Liver (tissue), 8 donors: ENCODE measurements at regions not wholly inside any gene's neighbourhood (a gene's known extent, or its start where the extent isn't known, plus 50 kb on each side); places are given as distances from the start of the nearest gene placed in this dataset.

ENCODE experiments used
- DNase-seq: peaks from one replicate; pipeline ENCODE4 v3.0.0-alpha.2; 2017; ENCODE audit warnings: low spot score
- H3K27ac ChIP-seq, 2 donors: one replicate each; pipeline ENCODE4 v1.7.0; 2013; ENCODE audit warnings: inconsistent platforms in 2 of 2, low read length in 2 of 2, control low read depth in 1 of 2, low read depth in 1 of 2, mild to moderate bottlenecking in 1 of 2
- H3K27me3 ChIP-seq, 4 donors: one replicate each; pipeline versions ENCODE4 v1.6.1 to v1.7.0; 2013; ENCODE audit warnings: low read length in 3 of 4, inconsistent platforms in 1 of 4, mild to moderate bottlenecking in 1 of 4, moderate library complexity in 1 of 4; ENCODE audit not compliant: control insufficient read depth in 4 of 4, insufficient read depth in 4 of 4
- H3K36me3 ChIP-seq, 4 donors: one replicate each; pipeline versions ENCODE4 v1.6.1 to v1.7.0; 2013; ENCODE audit warnings: low read length in 3 of 4, mild to moderate bottlenecking in 3 of 4, low read depth in 1 of 4, moderate library complexity in 1 of 4; ENCODE audit not compliant: control insufficient read depth in 4 of 4, insufficient read depth in 3 of 4
- H3K4me1 ChIP-seq, 4 donors: one replicate each; pipeline versions ENCODE4 v1.6.1 to v1.7.0; 2013; ENCODE audit warnings: low read length in 3 of 4, mild to moderate bottlenecking in 3 of 4, moderate library complexity in 1 of 4; ENCODE audit not compliant: control insufficient read depth in 4 of 4, insufficient read depth in 4 of 4
- H3K4me3 ChIP-seq, 3 donors: one replicate each; pipeline versions ENCODE4 v1.6.1 to v1.7.0; 2013; ENCODE audit warnings: low read length in 3 of 3, control low read depth in 1 of 3, low read depth in 1 of 3, mild to moderate bottlenecking in 1 of 3
- H3K9ac ChIP-seq, 2 donors: one replicate each; pipeline ENCODE4 v1.7.0; 2013; ENCODE audit warnings: low read length in 2 of 2, mild to moderate bottlenecking in 2 of 2, moderate library complexity in 2 of 2, control low read depth in 1 of 2, low read depth in 1 of 2
- H3K9me3 ChIP-seq, 4 donors: one replicate each; pipeline versions ENCODE4 v1.6.1 to v1.7.0; 2013; ENCODE audit warnings: low read length in 3 of 4; ENCODE audit not compliant: control insufficient read depth in 4 of 4
- EGR1 ChIP-seq, 2 donors: IDR thresholded peaks; 2 replicates each; pipeline ENCODE4 v1.6.1; 2016 to 2018; ENCODE audit warnings: antibody characterized with exemption in 2 of 2, low read depth in 2 of 2
- FOXA1 ChIP-seq: IDR thresholded peaks from 2 replicates; pipeline ENCODE4 v1.6.1; 2016; ENCODE audit warnings: antibody characterized with exemption
- FOXA2 ChIP-seq: IDR thresholded peaks from 2 replicates; pipeline ENCODE4 v1.6.1; 2016; ENCODE audit warnings: antibody characterized with exemption
- GABPA ChIP-seq, 2 donors: IDR thresholded peaks in 1 of 2; conservative IDR thresholded peaks in 1 of 2; 2 replicates each; pipeline ENCODE4 v1.6.1; 2016; ENCODE audit warnings: antibody characterized with exemption in 2 of 2, mild to moderate bottlenecking in 1 of 2, moderate library complexity in 1 of 2
- HNF4A ChIP-seq, 2 donors: conservative IDR thresholded peaks; 2 replicates each; pipeline ENCODE4 v1.6.1; 2016; ENCODE audit warnings: antibody characterized with exemption in 2 of 2, mild to moderate bottlenecking in 2 of 2
- HNF4G ChIP-seq: IDR thresholded peaks from 2 replicates; pipeline ENCODE4 v1.6.1; 2016; ENCODE audit warnings: antibody characterized with exemption
- JUND ChIP-seq, 2 donors: IDR thresholded peaks; 2 replicates each; pipeline ENCODE4 v1.6.1; 2016; ENCODE audit warnings: antibody characterized with exemption in 2 of 2
- MAX ChIP-seq: IDR thresholded peaks from 2 replicates; pipeline ENCODE4 v1.6.1; 2016; ENCODE audit warnings: antibody characterized with exemption
- NR2F2 ChIP-seq: IDR thresholded peaks from 2 replicates; pipeline ENCODE4 v1.6.1; 2016; ENCODE audit warnings: antibody characterized with exemption
- RAD21 ChIP-seq, 2 donors: IDR thresholded peaks; 2 replicates each; pipeline ENCODE4 v1.6.1; 2016; ENCODE audit warnings: antibody characterized with exemption in 2 of 2, mild to moderate bottlenecking in 2 of 2
- REST ChIP-seq: IDR thresholded peaks from 2 replicates; pipeline ENCODE4 v1.6.1; 2016; ENCODE audit warnings: antibody characterized with exemption, mild to moderate bottlenecking
- RXRA ChIP-seq, 2 donors: IDR thresholded peaks; 2 replicates each; pipeline ENCODE4 v1.6.1; 2017 to 2018; ENCODE audit warnings: antibody characterized with exemption in 2 of 2, mild to moderate bottlenecking in 1 of 2
- SP1 ChIP-seq: IDR thresholded peaks from 2 replicates; pipeline ENCODE4 v1.6.1; 2018; ENCODE audit warnings: antibody characterized with exemption, mild to moderate bottlenecking
- TAF1 ChIP-seq: conservative IDR thresholded peaks from 2 replicates; pipeline ENCODE4 v1.6.1; 2016; ENCODE audit warnings: antibody characterized with exemption, mild to moderate bottlenecking
- YY1 ChIP-seq: IDR thresholded peaks from 2 replicates; pipeline ENCODE4 v1.6.1; 2016; ENCODE audit warnings: antibody characterized with exemption, mild to moderate bottlenecking
- WGBS: extraction: QIAGEN DNeasy Blood & Tissue Kit; methylation state at CpG from one replicate; pipeline ENCODE4 v1.1.7; 2013; 5-methylcytosine and 5-hydroxymethylcytosine counted together
- TF ChIP-seq, protein P1 (sequence below): IDR thresholded peaks from 2 replicates; pipeline ENCODE4 v1.6.1; 2016; ENCODE audit warnings: antibody characterized with exemption
- TF ChIP-seq, protein P2 (sequence below): IDR thresholded peaks from 2 replicates; pipeline ENCODE4 v1.6.1; 2016; ENCODE audit warnings: antibody characterized with exemption
- TF ChIP-seq, protein P3 (sequence below): fragments of 150-350 bp; IDR thresholded peaks from 2 replicates; pipeline ENCODE4 v1.5.1; 2017; ENCODE audit warnings: improper control_type of control experiment, low read depth, low read length; ENCODE audit not compliant: missing input control
- donor health status: healthy.
- donor health status: healthy.
- donor health status: healthy.
- donor health status: healthy.
- donor health status: healthy.

DNA sequence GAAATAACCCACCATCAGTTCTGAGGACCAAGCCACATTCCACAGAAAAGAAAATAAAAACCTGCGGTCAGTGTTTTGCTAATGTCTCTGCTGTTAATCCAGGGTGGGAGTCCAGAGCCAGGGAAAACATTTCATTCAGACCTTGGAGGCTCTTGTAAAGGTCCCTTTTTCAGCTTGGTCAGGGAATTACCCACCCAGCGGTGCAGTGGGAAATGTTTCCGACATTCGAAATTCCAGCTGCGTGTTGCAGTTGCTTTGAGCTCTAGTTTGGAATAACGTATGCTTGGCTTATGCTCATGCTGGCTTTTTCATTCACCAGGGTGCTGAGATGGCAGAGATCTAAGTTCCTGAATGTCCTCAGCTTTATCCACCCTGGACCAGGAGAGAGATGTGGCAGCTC lies 219.1 kb downstream of the TRIB2 start:
- Histone ChIP-seq H3K4me1 (no peaks in the 10 kb centered on the region), H3K36me3 (no peaks in the 10 kb centered on the region), H3K9me3 (no peaks in the 10 kb centered on the region), H3K9ac (no peak overlapping the region), H3K4me3 (no peak overlapping the region), H3K27me3 (peaks cover 0 to 4% (median 0%) of the 10 kb centered on the region in 4 donors), H3K27ac (no peak overlapping the region)
- WGBS, result 95% methylated on average over 6 of the region's 6 CpGs
- no peak for DNase-seq
- TF ChIP-seq, protein P1, sequence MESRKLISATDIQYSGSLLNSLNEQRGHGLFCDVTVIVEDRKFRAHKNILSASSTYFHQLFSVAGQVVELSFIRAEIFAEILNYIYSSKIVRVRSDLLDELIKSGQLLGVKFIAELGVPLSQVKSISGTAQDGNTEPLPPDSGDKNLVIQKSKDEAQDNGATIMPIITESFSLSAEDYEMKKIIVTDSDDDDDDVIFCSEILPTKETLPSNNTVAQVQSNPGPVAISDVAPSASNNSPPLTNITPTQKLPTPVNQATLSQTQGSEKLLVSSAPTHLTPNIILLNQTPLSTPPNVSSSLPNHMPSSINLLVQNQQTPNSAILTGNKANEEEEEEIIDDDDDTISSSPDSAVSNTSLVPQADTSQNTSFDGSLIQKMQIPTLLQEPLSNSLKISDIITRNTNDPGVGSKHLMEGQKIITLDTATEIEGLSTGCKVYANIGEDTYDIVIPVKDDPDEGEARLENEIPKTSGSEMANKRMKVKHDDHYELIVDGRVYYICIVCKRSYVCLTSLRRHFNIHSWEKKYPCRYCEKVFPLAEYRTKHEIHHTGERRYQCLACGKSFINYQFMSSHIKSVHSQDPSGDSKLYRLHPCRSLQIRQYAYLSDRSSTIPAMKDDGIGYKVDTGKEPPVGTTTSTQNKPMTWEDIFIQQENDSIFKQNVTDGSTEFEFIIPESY, result no peak
- TF ChIP-seq MAX (no peak), TAF1 (no peak), RAD21 (IDR thresholded peaks at IDR 0.05) (no peak), RXRA (IDR thresholded peaks at IDR 0.05) (no peak), JUND (IDR thresholded peaks at IDR 0.05) (no peak), GABPA (IDR thresholded peaks at IDR 0.05 in 1 of 2, conservative IDR thresholded peaks at IDR 0.05 in 1 of 2) (no peak), NR2F2 (no peak), SP1 (no peak), YY1 (no peak), FOXA1 (no peak), HNF4A (conservative IDR thresholded peaks at IDR 0.05) (no peak), HNF4G (no peak), REST (no peak), EGR1 (IDR thresholded peaks at IDR 0.05; ENCODE audit: low read depth in 2 of 2) (no peak), FOXA2 (no peak)
- TF ChIP-seq, protein P2, sequence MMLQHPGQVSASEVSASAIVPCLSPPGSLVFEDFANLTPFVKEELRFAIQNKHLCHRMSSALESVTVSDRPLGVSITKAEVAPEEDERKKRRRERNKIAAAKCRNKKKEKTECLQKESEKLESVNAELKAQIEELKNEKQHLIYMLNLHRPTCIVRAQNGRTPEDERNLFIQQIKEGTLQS, result no peak
- TF ChIP-seq, protein P3, sequence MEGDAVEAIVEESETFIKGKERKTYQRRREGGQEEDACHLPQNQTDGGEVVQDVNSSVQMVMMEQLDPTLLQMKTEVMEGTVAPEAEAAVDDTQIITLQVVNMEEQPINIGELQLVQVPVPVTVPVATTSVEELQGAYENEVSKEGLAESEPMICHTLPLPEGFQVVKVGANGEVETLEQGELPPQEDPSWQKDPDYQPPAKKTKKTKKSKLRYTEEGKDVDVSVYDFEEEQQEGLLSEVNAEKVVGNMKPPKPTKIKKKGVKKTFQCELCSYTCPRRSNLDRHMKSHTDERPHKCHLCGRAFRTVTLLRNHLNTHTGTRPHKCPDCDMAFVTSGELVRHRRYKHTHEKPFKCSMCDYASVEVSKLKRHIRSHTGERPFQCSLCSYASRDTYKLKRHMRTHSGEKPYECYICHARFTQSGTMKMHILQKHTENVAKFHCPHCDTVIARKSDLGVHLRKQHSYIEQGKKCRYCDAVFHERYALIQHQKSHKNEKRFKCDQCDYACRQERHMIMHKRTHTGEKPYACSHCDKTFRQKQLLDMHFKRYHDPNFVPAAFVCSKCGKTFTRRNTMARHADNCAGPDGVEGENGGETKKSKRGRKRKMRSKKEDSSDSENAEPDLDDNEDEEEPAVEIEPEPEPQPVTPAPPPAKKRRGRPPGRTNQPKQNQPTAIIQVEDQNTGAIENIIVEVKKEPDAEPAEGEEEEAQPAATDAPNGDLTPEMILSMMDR, result no peak

DNA sequence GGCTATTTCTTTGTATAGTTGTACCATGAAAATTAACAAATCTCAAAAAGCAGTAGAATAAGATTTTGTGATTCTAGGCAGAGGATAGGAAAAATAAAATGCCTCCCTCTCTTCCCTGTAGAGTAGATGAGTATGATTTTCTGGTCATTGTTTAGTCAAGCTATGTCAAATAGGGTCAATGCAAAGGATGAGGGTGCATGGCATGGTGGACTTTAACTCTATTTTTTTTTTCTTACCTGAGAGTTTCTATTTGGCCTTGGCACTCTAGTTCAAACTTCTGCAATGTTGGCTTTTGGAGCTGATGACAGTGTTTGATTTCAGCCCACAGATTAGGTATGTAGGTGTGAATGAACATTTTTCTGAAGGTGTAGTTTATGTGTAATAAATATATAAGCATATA lies 224.5 kb downstream of the TRIB2 start:
- Histone ChIP-seq H3K27me3 (no peaks in the 10 kb centered on the region), H3K4me3 (no peak overlapping the region), H3K27ac (no peak overlapping the region), H3K4me1 (no peaks in the 10 kb centered on the region), H3K9me3 (no peaks in the 10 kb centered on the region), H3K36me3 (no peaks in the 10 kb centered on the region), H3K9ac (no peak overlapping the region)
- no peak for DNase-seq
- TF ChIP-seq NR2F2 (no peak), FOXA1 (no peak), EGR1 (IDR thresholded peaks at IDR 0.05; ENCODE audit: low read depth in 2 of 2) (no peak), GABPA (IDR thresholded peaks at IDR 0.05 in 1 of 2, conservative IDR thresholded peaks at IDR 0.05 in 1 of 2) (no peak), HNF4G (no peak), RAD21 (IDR thresholded peaks at IDR 0.05) (no peak), JUND (IDR thresholded peaks at IDR 0.05) (no peak), SP1 (no peak), TAF1 (no peak)
- TF ChIP-seq, protein P1, result no peak
- TF ChIP-seq, protein P2, result no peak
